PC-9 (cell line): ENCODE measurements at regions not wholly inside any gene's neighbourhood (a gene's known extent, or its start where the extent isn't known, plus 50 kb on each side); places are given as distances from the start of the nearest gene placed in this dataset.

Experiments used
- BruUV-seq: library from RNA; stranded (reverse); fragments of 400-500 nt; replicated peaks from 2 replicates; lab custom pipeline; 2021; lab: Mats Ljungman, UMichigan
- CTCF ChIA-PET: fragments of 300-600 bp; sonication (Branson Sonifier 250); formaldehyde crosslinking; loops from one replicate; lab custom pipeline; 2022; ENCODE audit warnings: antibody characterized with exemption; lab: Charles Lee
- POLR2A ChIA-PET: fragments of 300-600 bp; sonication (Branson Sonifier 250); formaldehyde crosslinking; loops from one replicate; lab custom pipeline; 2022; ENCODE audit warnings: antibody characterized with exemption; ENCODE audit not compliant: unreplicated experiment; lab: Charles Lee
- DNase-seq, 2 experiments: peaks; one replicate each; pipeline versions ENCODE4 v3.0.0 to v3.0.0-alpha.2; 2015 to 2022; ENCODE audit warnings: mixed read lengths in 1 of 2
- H2AFZ ChIP-seq: fragments of 200-600 bp; sonication (generic); 2 replicates; pipeline ENCODE4 v1.8.1; 2017; ENCODE audit warnings: antibody characterized with exemption
- H3F3A ChIP-seq: fragments of 200-600 bp; sonication (generic); 2 replicates; pipeline ENCODE4 v1.8.1; 2017; ENCODE audit warnings: antibody characterized with exemption, mild to moderate bottlenecking, low read depth; ENCODE audit not compliant: insufficient read depth
- H3K27ac ChIP-seq: fragments of 200-600 bp; sonication (generic); 2 replicates; pipeline ENCODE4 v1.6.1; 2016; ENCODE audit warnings: mixed run types
- H3K27me3 ChIP-seq: fragments of 200-600 bp; sonication (generic); 2 replicates; pipeline ENCODE4 v1.6.1; 2016; ENCODE audit warnings: low read depth, mixed run types; ENCODE audit not compliant: insufficient read depth
- H3K36me3 ChIP-seq: fragments of 200-600 bp; sonication (generic); 2 replicates; pipeline ENCODE4 v1.6.1; 2016; ENCODE audit warnings: low read depth, mixed run types
- H3K4me1 ChIP-seq: fragments of 200-600 bp; sonication (generic); replicated peaks from 2 replicates; pipeline ENCODE4 v1.6.1; 2016; ENCODE audit warnings: mixed run types; ENCODE audit not compliant: insufficient read depth
- H3K4me2 ChIP-seq: fragments of 200-600 bp; sonication (generic); 2 replicates; pipeline ENCODE4 v1.6.1; 2017; ENCODE audit warnings: mixed run types
- H3K4me3 ChIP-seq: fragments of 200-600 bp; sonication (generic); 2 replicates; pipeline ENCODE4 v1.6.1; 2016; ENCODE audit warnings: mixed run types
- H3K79me2 ChIP-seq: fragments of 200-600 bp; sonication (generic); 2 replicates; pipeline ENCODE4 v1.6.1; 2017; ENCODE audit warnings: low read depth, mixed run types
- H3K9me2 ChIP-seq: fragments of 200-600 bp; sonication (generic); 2 replicates; pipeline ENCODE4 v1.8.1; 2017; ENCODE audit warnings: mild to moderate bottlenecking; ENCODE audit not compliant: insufficient read depth
- H3K9me3 ChIP-seq: fragments of 200-600 bp; sonication (generic); 2 replicates; pipeline ENCODE4 v1.8.1; 2016; ENCODE audit warnings: low read depth; ENCODE audit not compliant: insufficient read depth
- H4K20me1 ChIP-seq: fragments of 200-600 bp; sonication (generic); 2 replicates; pipeline ENCODE4 v1.8.1; 2017; ENCODE audit not compliant: insufficient read depth
- CTCF ChIP-seq: fragments of 200-600 bp; sonication (generic); conservative IDR thresholded peaks from 2 replicates; pipeline ENCODE4 v1.6.1; 2017; ENCODE audit warnings: mixed run types, antibody characterized with exemption, mild to moderate bottlenecking, moderate library complexity
- EZH2 ChIP-seq: fragments of 200-600 bp; sonication (generic); IDR thresholded peaks from 2 replicates; pipeline ENCODE4 v1.8.0; 2017; ENCODE audit warnings: antibody characterized with exemption, low read depth
- intact Hi-C: fragments of 100-400 bp; cut with micrococcal nuclease; formaldehyde crosslinking; loops from one replicate; pipeline ENCODE4 v1.10.0; 2022; ENCODE audit not compliant: unreplicated experiment

- Histone ChIP-seq H3K27me3 (no peaks in the 10 kb centered on the region), H3K4me3 (no peak overlapping the region), H3K27ac (no peak overlapping the region), H3F3A (no peaks in the 10 kb centered on the region), H3K9me2 (no peaks in the 10 kb centered on the region), H4K20me1 (no peaks in the 10 kb centered on the region), H3K36me3 (no peaks in the 10 kb centered on the region), H3K79me2 (no peaks in the 10 kb centered on the region), H3K4me1 (no peaks in the 10 kb centered on the region), H3K9me3 (no peaks in the 10 kb centered on the region), H2AFZ (no peak overlapping the region), H3K4me2 (no peak overlapping the region)
- intact Hi-C loops: no loop called here
- no peak for TF ChIP-seq EZH2
- no peak for TF ChIP-seq CTCF
- ChIA-PET POLR2A (no interaction called here), CTCF (no interaction called here)
- no TSS peak for BruUV-seq
- no peak for DNase-seq
These were observed 294.3 kb upstream of the RTL1 start for GRCh38 chr14:101197595-101198397.

DNA sequence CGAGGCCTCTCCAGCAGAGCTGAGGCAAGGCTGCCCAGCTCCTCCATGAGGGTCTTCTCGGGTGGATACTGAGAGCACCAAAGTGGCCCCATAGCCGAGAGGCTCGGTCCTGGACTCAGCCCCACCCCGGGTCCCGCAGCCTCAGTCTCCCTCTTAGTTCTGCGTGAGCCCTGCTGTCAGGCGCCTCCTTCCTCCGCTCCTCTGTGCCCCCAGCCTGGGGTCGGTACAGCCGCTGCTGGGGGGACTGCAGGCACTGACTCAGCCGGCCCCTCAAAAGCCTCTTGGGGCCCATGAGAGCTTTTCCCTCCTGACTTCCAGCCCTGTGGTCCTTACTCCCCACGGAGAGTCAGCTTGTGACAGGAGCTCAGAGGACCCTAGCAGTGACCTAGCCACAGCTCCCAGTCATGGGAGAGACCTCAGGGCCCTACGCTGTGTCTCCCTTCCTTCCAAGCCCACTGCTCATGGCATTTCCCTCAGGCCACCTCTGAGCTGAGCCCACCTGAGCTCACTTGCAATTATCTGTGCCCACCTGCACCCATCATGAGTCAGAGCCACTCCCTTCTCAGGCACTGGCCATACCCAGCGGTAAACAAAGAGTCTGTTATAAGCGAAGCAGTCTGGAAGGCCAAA lies 295.0 kb upstream of the RTL1 start:
- no peaks in the 10 kb centered on the region for H3K9me3 ChIP-seq
- no peak overlapping the region for H3K27ac ChIP-seq
- H3F3A ChIP-seq: no peaks in the 10 kb centered on the region
- no peak for DNase-seq
- ChIA-PET CTCF (no interaction called here), POLR2A (no interaction called here)
- no peaks in the 10 kb centered on the region for H3K9me2 ChIP-seq
- H3K79me2 ChIP-seq: no peaks in the 10 kb centered on the region
- no peak overlapping the region for H2AFZ ChIP-seq
- H4K20me1 ChIP-seq: no peaks in the 10 kb centered on the region
- intact Hi-C loops: no loop called here
- no peaks in the 10 kb centered on the region for H3K36me3 ChIP-seq
- H3K4me2 ChIP-seq: no peak overlapping the region
- no TSS peak for BruUV-seq
- no peaks in the 10 kb centered on the region for H3K4me1 ChIP-seq
- H3K4me3 ChIP-seq: no peak overlapping the region
- H3K27me3 ChIP-seq: no peaks in the 10 kb centered on the region
- no peak for TF ChIP-seq EZH2
- TF ChIP-seq CTCF: no peak

- no peaks in the 10 kb centered on the region for H3K4me1 ChIP-seq
- no peaks in the 10 kb centered on the region for H3K79me2 ChIP-seq
- TF ChIP-seq EZH2 (no peak), CTCF (no peak)
- H3K9me3 ChIP-seq: no peaks in the 10 kb centered on the region
- H3K27ac ChIP-seq: no peak overlapping the region
- no TSS peak for BruUV-seq
- H3K4me2 ChIP-seq: no peak overlapping the region
- POLR2A ChIA-PET: no interaction called here
- CTCF ChIA-PET: no interaction called here
- H3K9me2 ChIP-seq: no peaks in the 10 kb centered on the region
- H3K4me3 ChIP-seq: no peak overlapping the region
- no peaks in the 10 kb centered on the region for H3F3A ChIP-seq
- intact Hi-C loops: no loop called here
- no peaks in the 10 kb centered on the region for H3K36me3 ChIP-seq
- no peaks in the 10 kb centered on the region for H3K27me3 ChIP-seq
- no peak for DNase-seq
- H4K20me1 ChIP-seq: no peaks in the 10 kb centered on the region
- H2AFZ ChIP-seq: no peak overlapping the region
These were observed 295.7 kb upstream of the RTL1 start for GRCh38 chr14:101199028-101199770.
